ENCODE measurements at regions not wholly inside any gene's neighbourhood (a gene's known extent, or its start where the extent isn't known, plus 50 kb on each side); places are given as distances from the start of the nearest gene placed in this dataset.

DNA sequence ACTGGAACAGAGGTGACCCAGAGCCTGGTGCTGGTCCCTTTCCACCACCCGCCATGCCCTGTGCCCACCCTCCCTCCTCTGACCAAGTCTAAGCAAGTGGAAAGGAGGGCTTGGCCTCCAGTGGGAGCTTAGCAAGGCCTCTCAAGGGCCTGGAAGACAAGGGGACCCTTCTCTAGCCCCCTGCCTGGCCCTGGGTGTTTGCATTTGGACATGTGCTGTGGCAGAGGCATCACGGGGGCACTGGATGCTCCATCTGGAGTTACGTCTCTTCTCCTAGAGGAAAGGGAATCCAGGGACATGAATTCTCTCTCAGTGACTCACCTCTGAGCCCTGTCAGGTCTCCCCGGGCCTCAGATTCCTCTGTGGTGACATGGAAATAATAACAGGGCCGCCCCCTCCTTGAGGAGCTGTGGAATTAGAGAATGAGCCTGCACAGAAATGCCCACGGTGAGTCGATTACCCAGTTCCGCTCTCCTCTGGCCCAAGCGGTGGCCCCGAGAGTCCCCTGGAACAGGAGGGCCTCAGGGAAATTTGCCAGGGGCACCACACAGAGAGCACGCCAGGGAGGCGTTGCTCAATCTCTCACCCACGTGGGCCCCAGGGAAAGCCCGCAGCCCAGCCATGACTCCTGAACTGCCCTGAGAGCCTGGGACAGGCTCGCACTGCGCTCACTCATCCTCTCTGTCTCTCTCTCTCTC, 189.6 kb downstream of the BCOR start:
- H3K4me1 ChIP-seq (ENCODE audit: low read depth), result peaks cover 49% of the 10 kb centered on the region
- no peaks in the 10 kb centered on the region for H3K9me3 ChIP-seq (ENCODE audit: low read depth)
- TF ChIP-seq, protein P1, sequence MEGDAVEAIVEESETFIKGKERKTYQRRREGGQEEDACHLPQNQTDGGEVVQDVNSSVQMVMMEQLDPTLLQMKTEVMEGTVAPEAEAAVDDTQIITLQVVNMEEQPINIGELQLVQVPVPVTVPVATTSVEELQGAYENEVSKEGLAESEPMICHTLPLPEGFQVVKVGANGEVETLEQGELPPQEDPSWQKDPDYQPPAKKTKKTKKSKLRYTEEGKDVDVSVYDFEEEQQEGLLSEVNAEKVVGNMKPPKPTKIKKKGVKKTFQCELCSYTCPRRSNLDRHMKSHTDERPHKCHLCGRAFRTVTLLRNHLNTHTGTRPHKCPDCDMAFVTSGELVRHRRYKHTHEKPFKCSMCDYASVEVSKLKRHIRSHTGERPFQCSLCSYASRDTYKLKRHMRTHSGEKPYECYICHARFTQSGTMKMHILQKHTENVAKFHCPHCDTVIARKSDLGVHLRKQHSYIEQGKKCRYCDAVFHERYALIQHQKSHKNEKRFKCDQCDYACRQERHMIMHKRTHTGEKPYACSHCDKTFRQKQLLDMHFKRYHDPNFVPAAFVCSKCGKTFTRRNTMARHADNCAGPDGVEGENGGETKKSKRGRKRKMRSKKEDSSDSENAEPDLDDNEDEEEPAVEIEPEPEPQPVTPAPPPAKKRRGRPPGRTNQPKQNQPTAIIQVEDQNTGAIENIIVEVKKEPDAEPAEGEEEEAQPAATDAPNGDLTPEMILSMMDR (IDR thresholded peaks at IDR 0.05; ENCODE audit: low read depth, low read length), result no peak
- H3K27ac ChIP-seq, result peak overlapping the region; percentile 46
- no peaks in the 10 kb centered on the region for H3K27me3 ChIP-seq
- DNase-seq (ENCODE audit: low read depth in 1 of 2, low spot score in 1 of 2), result peak; percentile 36 to 88
- no peak overlapping the region for H3K4me3 ChIP-seq
- no peaks in the 10 kb centered on the region for H3K36me3 ChIP-seq

DNA sequence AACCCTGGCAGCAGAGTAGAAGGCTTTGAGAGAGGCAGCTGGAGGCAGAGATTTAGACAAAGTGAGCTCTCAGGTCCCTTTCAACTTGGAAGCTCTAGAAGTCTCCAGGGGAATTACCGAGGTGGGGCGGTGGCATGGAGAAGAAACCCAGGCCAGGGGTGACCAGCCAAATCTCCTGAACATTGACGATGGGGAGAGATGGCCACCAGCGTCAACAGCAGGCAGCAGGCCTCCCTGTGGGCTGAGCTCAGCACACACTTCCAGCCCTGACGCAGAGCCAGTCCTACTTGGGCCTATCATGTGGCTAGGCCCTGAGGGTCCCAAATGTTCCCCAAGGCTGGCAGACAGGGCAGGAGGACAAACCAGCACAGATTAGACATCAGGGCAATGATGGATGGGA, 187.8 kb downstream of the BCOR start:
- no peaks in the 10 kb centered on the region for H3K36me3 ChIP-seq
- H3K27me3 ChIP-seq, result no peaks in the 10 kb centered on the region
- no peak overlapping the region for H3K4me3 ChIP-seq
- no peak for DNase-seq (ENCODE audit: low read depth in 1 of 2, low spot score in 1 of 2)
- TF ChIP-seq, protein P1 (IDR thresholded peaks at IDR 0.05; ENCODE audit: low read depth, low read length), result no peak
- H3K9me3 ChIP-seq (ENCODE audit: low read depth), result no peaks in the 10 kb centered on the region
- H3K4me1 ChIP-seq (ENCODE audit: low read depth), result peaks cover 45% of the 10 kb centered on the region
- H3K27ac ChIP-seq, result no peak overlapping the region

DNA sequence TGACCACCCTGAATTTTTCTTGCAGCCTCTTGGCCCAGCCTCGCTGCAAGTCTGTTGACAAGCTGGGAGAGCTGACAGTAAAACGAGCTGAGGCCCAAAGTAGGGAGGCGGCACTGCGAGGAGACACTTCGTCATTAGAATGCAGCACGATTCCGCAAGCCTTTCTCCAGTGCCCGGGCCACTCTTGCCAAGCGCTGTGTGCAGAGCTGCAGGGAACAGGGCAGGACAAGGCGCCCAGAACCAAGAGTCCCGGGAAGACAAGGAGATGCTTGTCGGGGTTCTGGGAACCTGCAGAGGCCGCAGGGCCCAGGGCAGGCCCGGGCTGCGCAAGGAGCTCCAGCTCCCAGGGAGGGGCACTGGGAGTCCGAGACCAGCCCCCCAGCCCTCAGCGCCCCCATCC, 187.1 kb downstream of the BCOR start:
- no peaks in the 10 kb centered on the region for H3K9me3 ChIP-seq (ENCODE audit: low read depth)
- no peak for DNase-seq (ENCODE audit: low read depth in 1 of 2, low spot score in 1 of 2)
- no peaks in the 10 kb centered on the region for H3K36me3 ChIP-seq
- no peak overlapping the region for H3K4me3 ChIP-seq
- no peaks in the 10 kb centered on the region for H3K27me3 ChIP-seq
- TF ChIP-seq, protein P1 (IDR thresholded peaks at IDR 0.05; ENCODE audit: low read depth, low read length), result no peak
- H3K27ac ChIP-seq, result no peak overlapping the region
- peaks cover 38% of the 10 kb centered on the region for H3K4me1 ChIP-seq (ENCODE audit: low read depth)

DNA sequence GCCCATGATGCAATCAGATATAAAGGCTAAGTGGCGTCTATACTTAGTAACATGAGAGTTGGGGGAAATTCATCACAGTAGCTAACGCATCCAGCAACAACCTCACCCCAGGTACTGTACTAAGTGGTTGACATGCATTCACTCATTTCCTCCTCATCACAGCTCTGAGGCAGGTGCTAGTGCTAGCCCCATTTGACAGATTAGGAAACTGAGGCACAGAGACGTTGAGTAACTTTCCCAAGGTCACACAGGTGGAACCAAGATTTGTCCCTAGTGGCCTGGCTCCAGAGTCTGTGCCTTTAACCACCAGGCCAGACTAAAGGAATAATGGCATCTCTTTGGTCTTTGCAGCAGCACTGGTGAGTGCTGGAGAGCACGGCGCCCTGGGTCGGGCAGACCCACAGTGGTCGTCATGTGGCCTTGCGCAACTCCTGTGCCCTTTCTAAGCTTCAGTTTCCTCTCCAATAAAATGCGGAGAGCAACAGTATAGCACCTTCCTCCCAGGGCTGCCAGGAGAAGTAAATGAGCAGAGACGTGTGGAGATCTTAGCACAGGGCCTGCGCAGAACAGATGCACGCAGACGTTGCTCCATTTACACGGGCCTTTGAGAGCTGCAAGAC, 186.4 kb downstream of the BCOR start:
- H3K9me3 ChIP-seq (ENCODE audit: low read depth), result no peaks in the 10 kb centered on the region
- H3K27me3 ChIP-seq, result no peaks in the 10 kb centered on the region
- DNase-seq (ENCODE audit: low read depth in 1 of 2, low spot score in 1 of 2), result no peak
- TF ChIP-seq, protein P1 (IDR thresholded peaks at IDR 0.05; ENCODE audit: low read depth, low read length), result no peak
- no peak overlapping the region for H3K4me3 ChIP-seq
- no peak overlapping the region for H3K27ac ChIP-seq
- H3K4me1 ChIP-seq (ENCODE audit: low read depth), result peaks cover 33% of the 10 kb centered on the region
- no peaks in the 10 kb centered on the region for H3K36me3 ChIP-seq

DNA sequence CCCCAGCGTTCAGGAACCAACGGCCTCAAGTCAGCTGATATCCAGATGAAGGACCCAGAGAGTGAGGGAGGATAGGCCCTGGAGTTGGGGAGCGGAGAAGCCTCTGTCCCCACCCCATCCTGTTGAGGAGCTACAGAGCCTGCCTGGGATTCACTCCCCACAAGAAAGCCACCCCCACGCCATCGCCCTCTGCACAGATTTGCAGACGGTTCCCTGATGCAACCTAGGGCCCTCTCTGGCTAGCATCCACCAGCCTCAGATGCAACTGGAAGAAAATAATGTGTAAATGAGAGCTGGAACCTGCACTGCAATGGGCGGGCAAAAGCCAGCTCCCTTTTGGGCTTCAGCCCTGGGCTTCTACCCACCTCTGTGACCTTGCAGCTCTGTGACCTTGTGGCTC, 185.6 kb downstream of the BCOR start:
- Histone ChIP-seq H3K4me3 (no peak overlapping the region), H3K36me3 (no peaks in the 10 kb centered on the region), H3K9me3 (ENCODE audit: low read depth) (no peaks in the 10 kb centered on the region), H3K4me1 (ENCODE audit: low read depth) (peaks cover 25% of the 10 kb centered on the region), H3K27me3 (no peaks in the 10 kb centered on the region), H3K27ac (no peak overlapping the region)
- no peak for DNase-seq (ENCODE audit: low read depth in 1 of 2, low spot score in 1 of 2)
- TF ChIP-seq, protein P1 (IDR thresholded peaks at IDR 0.05; ENCODE audit: low read depth, low read length), result no peak
